Thymus (tissue), 11 donors: ENCODE measurements at regions not wholly inside any gene's neighbourhood (a gene's known extent, or its start where the extent isn't known, plus 50 kb on each side); places are given as distances from the start of the nearest gene placed in this dataset.
"Not testable (repeated sequence)": the region's sequence is repeated elsewhere in the genome, so short reads cannot be mapped to it uniquely, and the experiment has no call there.

Source experiments
- DNase-seq, 9 donors: peaks; one replicate each; pipeline ENCODE4 v3.0.0-alpha.2; 2013; ENCODE audit warnings: low spot score in 9 of 9, low read depth in 6 of 9, missing footprints in 1 of 9
- H3K27ac ChIP-seq, 2 donors: one replicate each; pipeline ENCODE4 v1.5.1; 2013; ENCODE audit warnings: control low read depth in 1 of 2, low read depth in 1 of 2, low read length in 1 of 2, mild to moderate bottlenecking in 1 of 2, moderate library complexity in 1 of 2
- H3K27me3 ChIP-seq, 2 donors: one replicate each; pipeline ENCODE4 v1.5.1; 2013; ENCODE audit warnings: low read length in 1 of 2; ENCODE audit not compliant: control insufficient read depth in 2 of 2, insufficient read depth in 1 of 2
- H3K36me3 ChIP-seq, 2 donors: one replicate each; pipeline ENCODE4 v1.5.1; 2013; ENCODE audit warnings: low read length in 1 of 2, mild to moderate bottlenecking in 1 of 2, moderate library complexity in 1 of 2; ENCODE audit not compliant: control insufficient read depth in 2 of 2, insufficient read depth in 2 of 2
- H3K4me1 ChIP-seq, 2 donors: one replicate each; pipeline ENCODE4 v1.5.1; 2013; ENCODE audit warnings: low read length in 2 of 2; ENCODE audit not compliant: control insufficient read depth in 2 of 2, insufficient read depth in 2 of 2
- H3K4me3 ChIP-seq, 2 donors: one replicate each; pipeline ENCODE4 v1.5.1; 2013; ENCODE audit warnings: low read length in 2 of 2, control low read depth in 1 of 2, mild to moderate bottlenecking in 1 of 2
- H3K9me3 ChIP-seq, 2 donors: one replicate each; pipeline ENCODE4 v1.5.1; 2013; ENCODE audit warnings: low read length in 1 of 2, mild to moderate bottlenecking in 1 of 2; ENCODE audit not compliant: control insufficient read depth in 2 of 2, insufficient read depth in 1 of 2
- WGBS: extraction: QIAGEN DNeasy Blood & Tissue Kit; methylation state at CpG from one replicate; pipeline ENCODE4 v1.1.7; 2013; 5-methylcytosine and 5-hydroxymethylcytosine counted together
- donor health status: healthy.

- no peak overlapping the region for H3K4me3 ChIP-seq
- no peak overlapping the region for H3K27ac ChIP-seq
- no peaks in the 10 kb centered on the region for H3K27me3 ChIP-seq
- no peaks in the 10 kb centered on the region for H3K4me1 ChIP-seq
- no peaks in the 10 kb centered on the region for H3K36me3 ChIP-seq
- peaks cover 0 to 7% of the 10 kb centered on the region in 2 donors for H3K9me3 ChIP-seq
- 98% methylated on average over 23 of the region's 23 CpGs for WGBS
- DNase-seq: no peak
These were observed 229.6 kb upstream of the ZNF608 start for GRCh38 chr5:124976086-124976485.

DNA sequence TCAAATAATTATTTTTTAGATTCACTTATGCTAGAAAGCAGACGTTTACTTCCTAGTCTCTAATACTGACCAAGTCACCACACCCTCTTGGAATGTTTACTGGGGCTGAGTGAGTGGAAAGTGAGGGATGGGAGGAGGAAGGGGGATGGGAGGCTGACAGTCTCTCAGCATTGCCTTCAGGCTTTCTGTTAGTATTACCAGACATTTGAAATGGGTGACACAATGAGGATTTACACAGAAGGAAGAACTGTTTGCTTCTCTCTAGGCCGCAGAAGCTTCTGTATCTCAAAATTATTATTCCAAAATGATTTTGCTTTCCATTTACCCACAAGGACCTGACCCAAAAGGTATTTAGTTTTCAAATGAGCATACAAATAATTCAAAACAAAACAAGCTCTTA, 232.8 kb upstream of the ZNF608 start:
- H3K4me3 ChIP-seq: no peak overlapping the region
- peaks cover 0 to 15% of the 10 kb centered on the region in 2 donors for H3K9me3 ChIP-seq
- no peaks in the 10 kb centered on the region for H3K27me3 ChIP-seq
- no peaks in the 10 kb centered on the region for H3K36me3 ChIP-seq
- 94% methylated on average over 2 of the region's 2 CpGs for WGBS
- no peak overlapping the region for H3K27ac ChIP-seq
- H3K4me1 ChIP-seq: peaks cover 0 to 2% of the 10 kb centered on the region in 2 donors
- no peak for DNase-seq

GRCh38 chr5:124980163-124980941, 233.9 kb upstream of the ZNF608 start:
- H3K9me3 ChIP-seq: peaks cover 0 to 15% of the 10 kb centered on the region in 2 donors
- 86% methylated on average over 9 of the region's 9 CpGs for WGBS
- H3K27ac ChIP-seq: no peak overlapping the region
- DNase-seq: no peak
- peaks cover 0 to 2% of the 10 kb centered on the region in 2 donors for H3K4me1 ChIP-seq
- no peak overlapping the region for H3K4me3 ChIP-seq
- H3K36me3 ChIP-seq: no peaks in the 10 kb centered on the region
- H3K27me3 ChIP-seq: no peaks in the 10 kb centered on the region

DNA sequence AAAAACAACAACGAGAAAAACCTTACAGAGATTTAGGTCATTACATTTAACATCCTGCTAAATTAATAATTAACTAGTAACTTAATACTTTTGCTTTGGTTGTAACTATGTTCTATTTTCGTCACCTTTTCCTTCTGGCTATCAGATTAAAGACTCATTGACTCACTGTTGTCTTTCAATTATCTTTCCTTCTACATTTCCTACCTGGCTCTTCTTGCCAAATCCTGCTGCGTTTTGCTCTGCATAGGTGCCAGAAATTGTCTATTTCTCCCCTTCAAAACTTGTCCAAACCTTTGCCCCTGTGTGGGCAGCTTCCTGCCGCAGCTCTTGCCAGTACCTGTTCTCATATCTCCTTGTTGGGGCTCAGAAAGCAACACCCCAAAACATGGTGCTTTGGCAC, 235.5 kb upstream of the ZNF608 start:
- Histone ChIP-seq H3K27me3 (no peaks in the 10 kb centered on the region), H3K4me1 (peaks cover 0 to 2% of the 10 kb centered on the region in 2 donors), H3K9me3 (peaks cover 0 to 7% of the 10 kb centered on the region in 2 donors), H3K4me3 (no peak overlapping the region), H3K36me3 (no peaks in the 10 kb centered on the region), H3K27ac (no peak overlapping the region)
- no peak for DNase-seq
- 90% methylated on average over 4 of the region's 4 CpGs for WGBS

GRCh38 chr5:124986170-124986569, 239.7 kb upstream of the ZNF608 start:
- no peak for DNase-seq
- 96% methylated on average over 3 of the region's 3 CpGs for WGBS
- Histone ChIP-seq H3K9me3 (peaks cover 0 to 7% of the 10 kb centered on the region in 2 donors), H3K27ac (no peak overlapping the region), H3K4me1 (peaks cover 0 to 2% of the 10 kb centered on the region in 2 donors), H3K36me3 (no peaks in the 10 kb centered on the region), H3K27me3 (no peaks in the 10 kb centered on the region), H3K4me3 (no peak overlapping the region)

DNA sequence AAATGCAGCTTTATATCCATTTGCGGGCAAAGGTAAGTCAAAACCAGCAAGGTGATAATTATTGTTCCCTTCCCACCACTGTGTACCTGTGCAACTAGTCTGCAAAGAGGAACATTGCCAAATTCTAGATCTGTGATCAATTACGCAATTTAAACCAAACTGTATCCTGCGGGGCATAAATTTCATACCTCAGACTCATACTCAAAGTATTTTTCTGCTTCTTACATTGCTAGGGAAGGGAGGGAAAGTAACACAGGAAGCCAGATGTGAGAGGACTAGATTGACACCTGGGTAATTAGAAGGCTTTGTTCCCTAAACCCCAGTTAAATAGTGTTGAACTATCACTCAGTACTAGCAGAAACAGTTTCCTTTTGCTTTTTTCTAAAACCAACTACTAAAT, 240.2 kb upstream of the ZNF608 start:
- peaks cover 0 to 7% of the 10 kb centered on the region in 2 donors for H3K9me3 ChIP-seq
- no peak overlapping the region for H3K4me3 ChIP-seq
- no peak for DNase-seq
- no peaks in the 10 kb centered on the region for H3K36me3 ChIP-seq
- H3K4me1 ChIP-seq: peaks cover 0 to 2% of the 10 kb centered on the region in 2 donors
- H3K27me3 ChIP-seq: no peaks in the 10 kb centered on the region
- 97% methylated on average over 3 of the region's 3 CpGs for WGBS
- no peak overlapping the region for H3K27ac ChIP-seq

- not testable (repeated sequence) for H3K27ac ChIP-seq, H3K4me1 ChIP-seq, H3K9me3 ChIP-seq, H3K27me3 ChIP-seq, H3K36me3 ChIP-seq, H3K4me3 ChIP-seq, DNase-seq
- WGBS: 98% methylated on average over 3 of the region's 3 CpGs
These were observed 241.3 kb upstream of the ZNF608 start for GRCh38 chr5:124987786-124988185.

DNA sequence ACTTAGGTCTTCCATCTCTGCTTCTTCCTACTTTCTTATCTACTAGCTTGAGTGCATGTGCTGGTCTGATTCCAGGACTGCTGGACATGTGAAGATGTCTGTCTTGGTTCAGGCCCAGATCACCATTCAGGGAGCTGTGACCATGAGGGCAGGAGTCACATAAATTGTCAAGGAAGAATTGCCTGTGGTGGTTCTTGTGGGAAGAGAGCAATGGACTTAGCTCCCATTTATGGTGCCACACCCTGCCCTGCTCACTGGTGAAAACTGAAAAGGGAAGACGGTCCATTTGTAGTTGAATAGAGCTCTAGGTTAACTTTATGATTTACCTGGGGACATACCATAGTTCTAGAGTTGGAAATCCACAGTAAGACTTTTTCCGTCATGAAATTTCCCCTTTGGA, 244.3 kb upstream of the ZNF608 start:
- DNase-seq: no peak
- H3K36me3 ChIP-seq: no peaks in the 10 kb centered on the region
- WGBS: 96% methylated on average over 2 of the region's 2 CpGs
- H3K4me3 ChIP-seq: no peak overlapping the region
- H3K27ac ChIP-seq: no peak overlapping the region
- H3K27me3 ChIP-seq: no peaks in the 10 kb centered on the region
- H3K4me1 ChIP-seq: no peaks in the 10 kb centered on the region
- H3K9me3 ChIP-seq: no peaks in the 10 kb centered on the region

DNA sequence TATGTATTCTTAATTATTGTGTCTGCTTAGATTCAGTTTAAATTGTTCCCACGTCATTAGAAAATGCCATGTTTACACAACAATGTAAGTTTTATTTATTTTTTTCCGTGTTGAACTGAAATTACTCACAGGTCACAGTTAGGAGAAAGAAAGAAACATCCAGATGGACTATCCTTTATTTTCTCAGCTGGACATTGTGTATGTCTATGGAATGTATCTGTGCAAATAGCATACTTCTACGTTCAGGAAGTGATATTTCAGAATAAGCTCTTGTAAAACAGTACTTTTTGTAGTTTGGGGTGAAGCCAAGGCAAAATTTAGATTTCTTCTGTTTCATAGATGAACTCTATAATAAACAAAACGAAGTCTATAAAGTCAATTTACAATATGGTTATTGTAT, 249.0 kb upstream of the ZNF608 start:
- Histone ChIP-seq H3K27me3 (no peaks in the 10 kb centered on the region), H3K27ac (no peak overlapping the region), H3K4me3 (no peak overlapping the region), H3K4me1 (no peaks in the 10 kb centered on the region), H3K9me3 (no peaks in the 10 kb centered on the region), H3K36me3 (no peaks in the 10 kb centered on the region)
- WGBS: 95% methylated on average over 4 of the region's 4 CpGs
- no peak for DNase-seq
